ENCODE measurements at regions not wholly inside any gene's neighbourhood (a gene's known extent, or its start where the extent isn't known, plus 50 kb on each side); places are given as distances from the start of the nearest gene placed in this dataset.

DNA sequence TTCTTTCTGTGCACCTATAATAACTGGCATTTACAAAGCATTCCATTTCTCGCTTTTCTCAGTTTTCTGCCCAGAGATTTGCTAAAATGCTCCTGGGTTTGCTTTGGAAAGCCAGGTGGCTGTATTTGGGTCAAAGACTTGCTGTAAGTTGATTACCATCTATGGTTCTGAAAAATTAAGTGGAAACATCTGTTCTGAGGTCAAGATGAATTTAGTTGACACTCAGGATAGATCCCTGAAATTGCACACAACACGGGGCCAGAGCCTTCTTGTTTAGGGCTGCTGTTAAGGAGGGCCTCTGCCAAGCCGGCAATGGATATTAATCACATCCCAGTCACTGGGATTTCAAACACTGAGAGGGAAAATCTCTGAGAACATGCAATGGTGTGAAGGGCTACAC, 111.6 kb upstream of the GLI3 start:
- 59 to 82% (median 76%) methylated on average over 3 of the region's 3 CpGs for WGBS, 4 donors
- TF ChIP-seq POLR2A (IDR thresholded peaks at IDR 0.05) = no peak
- TF ChIP-seq, protein P1, sequence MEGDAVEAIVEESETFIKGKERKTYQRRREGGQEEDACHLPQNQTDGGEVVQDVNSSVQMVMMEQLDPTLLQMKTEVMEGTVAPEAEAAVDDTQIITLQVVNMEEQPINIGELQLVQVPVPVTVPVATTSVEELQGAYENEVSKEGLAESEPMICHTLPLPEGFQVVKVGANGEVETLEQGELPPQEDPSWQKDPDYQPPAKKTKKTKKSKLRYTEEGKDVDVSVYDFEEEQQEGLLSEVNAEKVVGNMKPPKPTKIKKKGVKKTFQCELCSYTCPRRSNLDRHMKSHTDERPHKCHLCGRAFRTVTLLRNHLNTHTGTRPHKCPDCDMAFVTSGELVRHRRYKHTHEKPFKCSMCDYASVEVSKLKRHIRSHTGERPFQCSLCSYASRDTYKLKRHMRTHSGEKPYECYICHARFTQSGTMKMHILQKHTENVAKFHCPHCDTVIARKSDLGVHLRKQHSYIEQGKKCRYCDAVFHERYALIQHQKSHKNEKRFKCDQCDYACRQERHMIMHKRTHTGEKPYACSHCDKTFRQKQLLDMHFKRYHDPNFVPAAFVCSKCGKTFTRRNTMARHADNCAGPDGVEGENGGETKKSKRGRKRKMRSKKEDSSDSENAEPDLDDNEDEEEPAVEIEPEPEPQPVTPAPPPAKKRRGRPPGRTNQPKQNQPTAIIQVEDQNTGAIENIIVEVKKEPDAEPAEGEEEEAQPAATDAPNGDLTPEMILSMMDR (IDR thresholded peaks at IDR 0.05) = no peak
- H3K27me3 ChIP-seq = no peaks in the 10 kb centered on the region
- H3K4me3 ChIP-seq = no peak overlapping the region
- no peaks in the 10 kb centered on the region for H3K36me3 ChIP-seq
- peak in 1 of 4 donors; percentile 55 for ATAC-seq
- no peak overlapping the region for H3K27ac ChIP-seq
- no peak for DNase-seq
- peaks cover 0 to 2% (median 0%) of the 10 kb centered on the region in 12 donors for H3K4me1 ChIP-seq
- H3K9me3 ChIP-seq = no peaks in the 10 kb centered on the region
- intact Hi-C loops (cut with DNase I) = no loop called here

DNA sequence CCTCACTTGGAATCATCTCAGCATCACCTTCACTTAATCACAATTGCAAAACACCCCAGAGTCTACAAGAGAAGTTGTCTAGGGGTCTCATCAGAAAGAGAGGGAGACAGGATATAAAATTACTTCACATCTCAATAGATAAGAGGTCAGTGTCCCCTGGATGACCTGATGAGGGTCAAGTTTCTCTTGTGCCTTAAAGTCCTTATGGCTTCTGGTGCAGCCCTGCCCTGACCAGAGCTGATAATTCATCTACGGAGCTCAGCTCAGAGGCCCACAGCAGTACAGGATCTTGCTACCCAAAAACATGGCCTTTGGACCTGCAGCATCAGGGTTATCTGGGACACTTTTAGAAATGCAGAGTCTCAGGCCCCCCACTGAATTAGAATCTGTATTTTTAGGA, 111.1 kb upstream of the GLI3 start:
- DNase-seq (no peak), ATAC-seq (no peak)
- peaks cover 0 to 2% (median 0%) of the 10 kb centered on the region in 12 donors for H3K4me1 ChIP-seq
- H3K9me3 ChIP-seq = no peaks in the 10 kb centered on the region
- TF ChIP-seq POLR2A (IDR thresholded peaks at IDR 0.05) = no peak
- TF ChIP-seq, protein P1 (IDR thresholded peaks at IDR 0.05) = no peak
- no peaks in the 10 kb centered on the region for H3K36me3 ChIP-seq
- H3K27ac ChIP-seq = no peak overlapping the region
- H3K4me3 ChIP-seq = no peak overlapping the region
- 83 to 100% (median 89%) methylated on average over 1 of the region's 1 CpG for whole genome bisulfite sequencing, 4 donors
- H3K27me3 ChIP-seq = no peaks in the 10 kb centered on the region
- intact Hi-C loops (cut with DNase I) = no loop called here

DNA sequence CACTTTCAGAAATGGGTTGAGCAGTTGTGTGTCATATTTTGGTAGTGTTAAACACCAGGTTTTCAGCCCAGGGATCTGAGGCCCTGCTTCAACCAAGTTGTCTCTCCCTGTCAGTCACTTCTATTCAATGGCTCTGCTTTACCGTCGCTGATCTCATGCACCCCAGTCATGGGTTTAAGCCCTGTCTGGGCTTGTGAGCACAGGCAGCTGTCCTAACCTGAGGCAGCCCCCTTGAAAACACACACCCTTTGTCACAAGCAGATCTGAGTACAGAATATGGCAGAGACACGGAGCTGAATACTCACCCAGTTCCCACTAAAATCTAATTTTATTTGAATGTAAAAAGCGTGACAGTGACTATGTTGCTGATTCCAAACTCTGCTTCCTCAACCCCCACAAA, 110.6 kb upstream of the GLI3 start:
- no peak overlapping the region for H3K4me3 ChIP-seq
- H3K9me3 ChIP-seq = no peaks in the 10 kb centered on the region
- no peak for TF ChIP-seq POLR2A (IDR thresholded peaks at IDR 0.05)
- TF ChIP-seq, protein P1 (IDR thresholded peaks at IDR 0.05) = no peak
- no peaks in the 10 kb centered on the region for H3K27me3 ChIP-seq
- no peak overlapping the region for H3K27ac ChIP-seq
- peaks cover 0 to 2% (median 0%) of the 10 kb centered on the region in 12 donors for H3K4me1 ChIP-seq
- WGBS, 4 donors = 77 to 92% (median 87%) methylated on average over 4 of the region's 4 CpGs
- DNase-seq (no peak), ATAC-seq (no peak)
- no peaks in the 10 kb centered on the region for H3K36me3 ChIP-seq
- intact Hi-C loops (cut with DNase I) = no loop called here

DNA sequence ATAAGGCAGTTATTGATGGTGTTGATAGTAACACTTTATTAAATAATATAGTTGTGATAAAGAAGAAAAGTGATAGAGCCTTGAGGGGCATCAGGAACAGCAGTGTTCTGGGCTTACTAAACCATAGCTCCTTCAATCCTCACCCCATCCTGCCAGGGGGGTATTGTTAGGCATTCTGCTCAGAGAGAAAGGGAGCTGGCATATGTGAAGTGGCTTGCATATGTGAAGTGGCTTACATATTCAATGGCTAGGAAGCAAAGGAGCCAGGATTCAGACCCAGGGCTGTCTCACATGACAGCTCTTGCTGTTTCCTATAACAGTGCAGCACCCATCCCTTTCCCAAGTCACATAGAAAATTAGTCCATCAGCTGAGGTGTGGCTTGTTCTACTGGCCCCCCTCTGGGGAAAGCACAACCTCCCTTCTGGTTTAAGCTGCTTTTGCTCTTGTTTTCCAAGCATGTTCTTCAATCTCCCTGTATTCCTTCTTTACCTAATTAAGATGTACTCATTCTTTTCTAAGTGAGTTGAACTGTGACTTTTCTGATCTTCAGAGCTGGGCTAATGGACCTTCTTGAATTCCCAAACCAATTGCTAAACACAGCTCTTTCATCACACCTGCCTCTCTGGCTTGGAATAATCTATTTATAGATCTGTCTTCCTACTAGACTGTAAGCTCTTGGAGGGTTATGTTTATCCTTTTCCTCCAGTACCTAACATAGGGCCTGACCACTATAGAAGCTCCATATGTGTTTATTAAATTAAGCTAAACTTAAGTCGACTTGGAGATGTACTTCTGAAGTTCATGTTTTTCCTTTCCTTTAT, 108.7 kb upstream of the GLI3 start:
- TF ChIP-seq POLR2A (IDR thresholded peaks at IDR 0.05) = no peak
- TF ChIP-seq, protein P1 (IDR thresholded peaks at IDR 0.05) = no peak
- no peak overlapping the region for H3K27ac ChIP-seq
- H3K36me3 ChIP-seq = no peaks in the 10 kb centered on the region
- H3K4me3 ChIP-seq = no peak overlapping the region
- H3K4me1 ChIP-seq = peaks cover 0 to 2% (median 0%) of the 10 kb centered on the region in 12 donors
- no peaks in the 10 kb centered on the region for H3K9me3 ChIP-seq
- WGBS, 4 donors = 74 to 87% (median 79%) methylated on average over 1 of the region's 1 CpG
- intact Hi-C loops (cut with DNase I) = no loop called here
- no peak for ATAC-seq
- H3K27me3 ChIP-seq = no peaks in the 10 kb centered on the region
- no peak for DNase-seq

All from heart left ventricle (tissue), 16 donors.